ENCODE measurements at regions not wholly inside any gene's neighbourhood (a gene's known extent, or its start where the extent isn't known, plus 50 kb on each side); places are given as distances from the start of the nearest gene placed in this dataset.
"Not testable (repeated sequence)": the region's sequence is repeated elsewhere in the genome, so short reads cannot be mapped to it uniquely, and the experiment has no call there.

DNA sequence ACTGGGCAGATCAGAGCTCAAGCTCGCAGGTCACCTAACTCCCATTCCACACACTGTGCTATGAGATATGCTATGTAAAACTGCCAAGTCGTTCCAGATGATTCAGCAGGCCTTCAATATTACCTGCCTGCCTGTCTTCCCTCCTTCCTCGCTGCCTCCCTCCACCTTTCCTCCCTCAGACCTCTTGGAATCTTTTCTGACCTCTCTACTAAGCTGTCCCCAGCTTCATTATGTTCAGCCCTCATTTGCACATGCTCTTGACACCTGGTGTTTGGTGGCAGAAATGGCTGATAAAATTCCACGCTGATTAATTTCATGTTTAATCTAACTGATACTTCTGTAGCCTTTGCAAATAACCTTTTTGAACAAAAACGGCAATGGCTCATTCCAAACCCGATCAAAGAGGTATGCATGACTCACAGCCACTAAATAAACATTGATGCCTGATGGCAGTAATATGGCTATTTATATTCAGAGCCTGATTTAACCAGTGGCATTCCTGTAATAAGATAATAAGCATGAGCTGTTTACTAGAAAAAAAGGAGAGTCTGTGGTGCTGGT is 130.8 kb upstream of the EGLN3 start:
- DNase-seq: no peak

- DNase-seq: no peak
Measured at GRCh38 chr14:34081101-34081575, 130.3 kb upstream of the EGLN3 start.

DNA sequence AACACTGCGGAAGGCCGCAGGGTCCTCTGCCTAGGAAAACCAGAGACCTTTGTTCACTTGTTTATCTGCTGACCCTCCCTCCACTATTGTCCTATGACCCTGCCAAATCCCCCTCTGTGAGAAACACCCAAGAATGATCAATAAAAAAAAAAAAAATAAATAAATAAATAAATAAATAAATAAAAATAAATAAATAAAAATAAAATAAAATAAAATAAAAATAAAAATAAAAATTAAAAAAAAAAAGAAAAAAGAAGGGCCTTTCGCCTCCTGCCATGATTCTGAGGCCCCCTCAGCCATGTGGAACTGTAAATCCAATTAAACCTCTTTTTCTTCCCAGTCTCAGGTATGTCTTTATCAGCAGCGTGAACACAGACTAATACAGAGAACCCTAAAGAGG is 128.8 kb upstream of the EGLN3 start:
- DNase-seq: not testable (repeated sequence)

- DNase-seq: no peak
Measured at GRCh38 chr14:34078117-34078743, 127.4 kb upstream of the EGLN3 start.

- no peak for DNase-seq
Measured at GRCh38 chr14:34075826-34076225, 125.0 kb upstream of the EGLN3 start.

DNA sequence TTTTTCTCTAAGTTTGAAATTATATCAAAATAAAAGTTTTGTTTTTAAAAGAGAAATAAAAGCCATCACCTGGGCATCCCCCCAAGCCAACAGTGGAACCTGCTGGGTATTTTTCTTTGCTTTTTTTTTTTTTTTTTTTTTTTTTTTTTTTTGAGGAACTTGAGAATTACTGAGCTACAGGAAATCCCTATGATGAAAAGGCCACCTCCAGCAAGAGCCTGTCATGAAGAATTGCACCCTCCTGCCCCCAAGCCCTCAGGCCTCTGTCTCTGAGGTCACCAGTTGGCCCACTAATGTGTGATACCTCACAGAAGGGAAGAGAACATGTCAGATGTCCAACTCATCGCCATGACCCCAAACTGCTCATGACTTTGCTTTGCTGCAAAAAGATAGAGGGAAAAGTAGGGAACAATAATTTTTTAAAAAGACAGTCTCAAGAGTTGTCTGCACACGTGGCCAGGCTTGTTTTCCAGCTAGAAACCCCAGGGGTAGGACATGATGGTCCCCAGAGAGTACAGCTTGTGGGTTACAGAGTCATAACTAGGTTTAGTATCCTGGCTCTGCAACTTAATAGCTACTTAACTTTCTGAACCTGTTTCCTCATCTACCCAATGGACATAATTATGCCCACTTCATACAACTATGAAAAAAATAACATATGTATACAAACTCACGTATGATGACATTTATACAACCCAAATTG is 124.3 kb upstream of the EGLN3 start:
- no peak for DNase-seq

DNA sequence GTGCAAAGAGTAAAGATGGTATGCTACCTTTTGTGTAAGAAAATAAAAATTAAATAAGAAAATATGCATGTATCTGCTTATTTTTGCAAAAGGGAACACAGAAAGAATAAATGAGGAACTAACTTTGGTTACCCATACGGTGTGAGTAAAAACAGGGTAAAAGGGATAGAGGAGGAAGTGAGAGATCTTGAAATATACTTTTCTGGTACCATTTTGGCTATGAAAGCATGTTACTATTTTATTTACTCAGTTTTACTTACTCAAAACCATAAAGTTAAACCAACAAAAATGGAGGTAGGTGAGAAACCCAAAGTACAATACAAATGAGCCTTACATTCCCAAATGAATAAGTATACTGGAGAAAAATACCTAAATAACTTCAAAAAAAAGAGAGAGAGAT is 122.0 kb upstream of the EGLN3 start:
- DNase-seq: no peak

- no peak for DNase-seq
Measured at GRCh38 chr14:34072401-34072800, 121.5 kb upstream of the EGLN3 start.

DNA sequence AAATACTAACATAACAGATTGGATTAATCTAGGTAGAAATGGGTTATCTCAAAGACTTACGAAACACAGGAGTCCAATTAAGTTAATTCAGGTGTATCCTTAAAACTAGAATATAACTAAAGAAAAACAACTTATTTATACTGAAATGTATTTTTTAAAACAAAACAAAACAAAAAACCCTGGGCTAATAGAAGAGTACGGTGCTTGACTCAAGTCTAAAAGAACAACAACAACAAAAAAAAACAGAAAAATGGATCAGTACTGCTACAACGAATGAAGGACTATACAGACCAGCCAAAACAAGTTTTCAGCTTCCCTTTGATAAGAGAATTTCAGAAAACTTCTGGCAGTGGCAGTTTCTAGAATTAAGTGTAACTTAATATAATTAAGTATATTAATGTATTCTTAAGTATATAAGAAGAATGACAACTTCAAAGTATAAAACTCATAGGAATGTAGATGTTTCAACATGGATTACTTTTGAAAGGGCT is 120.1 kb upstream of the EGLN3 start:
- DNase-seq: no peak

DNA sequence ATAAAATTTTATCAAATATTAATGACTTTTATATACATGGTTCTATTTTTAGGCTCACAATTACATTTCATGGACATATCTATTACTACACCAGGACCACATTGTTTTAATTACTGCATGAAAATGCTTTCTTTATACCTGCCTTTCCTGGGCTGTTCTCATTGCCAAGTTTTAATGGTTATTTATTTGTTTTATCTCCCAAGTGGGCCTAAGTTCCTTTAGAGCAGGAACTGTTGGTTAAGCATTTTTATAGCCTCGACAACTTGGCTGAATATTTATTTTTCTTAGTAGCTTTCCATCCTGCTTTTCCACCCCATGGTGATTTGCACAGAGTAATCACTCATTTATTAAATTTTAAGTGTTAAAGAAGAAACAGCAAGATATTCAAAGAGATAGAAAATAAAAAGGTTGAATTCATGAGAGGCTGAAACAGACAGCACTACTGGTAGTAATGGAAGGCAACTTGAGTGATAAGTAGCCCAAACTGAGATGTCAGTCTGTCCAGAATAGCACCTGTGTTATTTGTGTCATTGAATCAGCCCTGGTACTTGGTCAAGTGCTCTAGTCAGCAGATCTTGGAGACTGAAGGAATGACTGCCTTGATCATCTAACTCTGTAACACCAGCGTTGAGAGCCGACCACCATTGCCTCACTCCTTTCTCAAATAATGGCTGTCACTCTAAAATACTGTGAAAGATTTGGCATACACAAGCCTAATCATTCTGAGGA is 119.1 kb upstream of the EGLN3 start:
- no peak for DNase-seq

DNA sequence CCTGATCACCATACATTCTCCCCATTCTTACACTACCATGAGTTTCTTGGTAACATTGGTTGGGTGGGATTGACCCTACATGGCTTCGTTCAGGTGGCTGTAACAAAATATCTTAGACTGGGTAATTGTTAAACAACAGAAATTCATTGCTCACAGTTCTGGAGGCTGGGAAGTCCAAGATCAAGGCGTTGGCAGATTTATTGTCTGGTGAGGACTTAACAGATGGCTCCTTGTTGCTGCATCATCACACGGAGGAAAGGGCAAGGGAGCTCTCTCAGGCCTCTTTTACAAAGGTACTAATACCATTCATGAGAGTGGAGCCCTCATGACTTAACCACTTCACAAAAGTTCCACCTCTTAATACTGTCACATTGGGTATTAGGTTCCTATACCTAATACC is 116.7 kb upstream of the EGLN3 start:
- no peak for DNase-seq

- no peak for DNase-seq
Measured at GRCh38 chr14:34065690-34066391, 115.0 kb upstream of the EGLN3 start.

DNA sequence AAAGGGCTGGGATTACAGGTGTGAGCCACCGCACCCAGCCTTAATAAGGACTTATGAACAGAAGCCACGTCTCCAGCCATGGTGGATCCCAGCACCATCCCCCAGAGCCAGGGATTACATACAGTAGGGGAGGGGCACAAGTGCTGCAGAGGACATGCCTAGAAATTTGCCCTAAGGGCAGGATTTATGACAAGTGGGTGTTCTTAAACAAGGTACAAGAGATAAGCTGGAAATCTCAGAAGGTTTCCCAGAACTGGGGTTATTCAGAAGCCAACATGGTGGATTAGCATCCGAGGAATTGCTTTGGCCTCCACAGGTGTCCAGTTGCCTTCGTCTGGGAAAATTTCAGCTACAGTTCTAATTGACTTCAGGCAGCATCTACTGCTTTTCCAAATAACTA is 114.4 kb upstream of the EGLN3 start:
- DNase-seq: no peak

- DNase-seq: no peak
Measured at GRCh38 chr14:34064349-34064748, 113.5 kb upstream of the EGLN3 start.

DNA sequence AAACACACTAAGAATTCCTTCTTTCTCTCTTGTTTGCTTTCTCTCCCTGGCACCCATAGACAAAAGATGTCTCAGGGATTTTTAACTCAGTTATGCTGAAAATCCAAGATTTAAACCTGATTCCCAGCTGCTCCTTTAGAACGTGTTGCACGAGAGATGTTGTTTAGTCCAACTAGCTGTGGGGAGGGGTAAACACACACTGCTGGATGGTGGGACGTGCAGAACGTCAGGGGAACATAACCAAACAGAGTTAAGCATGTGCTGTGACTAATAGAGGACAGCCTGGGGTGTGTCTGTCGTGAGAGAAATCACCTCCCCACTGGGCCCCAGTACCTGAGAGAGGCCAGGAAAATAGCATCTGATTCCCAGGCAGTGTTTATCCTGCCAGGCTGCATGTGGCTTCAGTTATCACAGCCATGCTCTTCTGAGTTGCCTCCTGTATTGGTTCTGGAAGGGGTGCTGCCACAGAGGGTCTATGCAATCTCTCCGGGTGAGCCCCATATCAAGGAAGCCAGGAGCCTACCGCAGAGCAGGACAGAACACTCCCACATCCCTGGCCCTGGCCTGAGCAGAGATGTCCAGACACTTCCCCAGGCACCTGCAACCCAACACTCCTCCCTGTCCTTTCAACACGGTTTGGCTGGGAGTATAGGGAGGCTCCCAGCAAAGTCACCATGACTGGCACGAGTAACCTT is 112.7 kb upstream of the EGLN3 start:
- no peak for DNase-seq

GRCh38 chr14:34063042-34063441 is 112.2 kb upstream of the EGLN3 start:
- no peak for DNase-seq

- DNase-seq: no peak
Measured at GRCh38 chr14:34062353-34062973, 111.6 kb upstream of the EGLN3 start.

DNA sequence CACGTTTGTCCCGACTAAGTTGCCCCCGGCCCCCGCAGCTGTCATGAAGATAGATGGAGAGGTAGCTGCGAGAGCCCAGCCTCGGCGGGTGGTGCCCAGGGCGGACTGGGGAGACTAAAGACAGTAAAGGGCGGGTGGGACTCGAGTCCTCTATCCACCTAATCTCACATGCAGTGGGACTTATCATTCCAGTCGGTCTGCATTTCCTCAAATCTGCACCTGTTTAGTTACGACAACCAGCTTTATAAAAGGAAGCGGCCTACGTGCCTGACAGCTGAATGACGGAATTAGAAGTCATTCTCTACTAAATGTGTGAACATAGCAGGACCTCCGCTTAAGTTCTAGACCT is 109.8 kb upstream of the EGLN3 start:
- no peak for DNase-seq

DNA sequence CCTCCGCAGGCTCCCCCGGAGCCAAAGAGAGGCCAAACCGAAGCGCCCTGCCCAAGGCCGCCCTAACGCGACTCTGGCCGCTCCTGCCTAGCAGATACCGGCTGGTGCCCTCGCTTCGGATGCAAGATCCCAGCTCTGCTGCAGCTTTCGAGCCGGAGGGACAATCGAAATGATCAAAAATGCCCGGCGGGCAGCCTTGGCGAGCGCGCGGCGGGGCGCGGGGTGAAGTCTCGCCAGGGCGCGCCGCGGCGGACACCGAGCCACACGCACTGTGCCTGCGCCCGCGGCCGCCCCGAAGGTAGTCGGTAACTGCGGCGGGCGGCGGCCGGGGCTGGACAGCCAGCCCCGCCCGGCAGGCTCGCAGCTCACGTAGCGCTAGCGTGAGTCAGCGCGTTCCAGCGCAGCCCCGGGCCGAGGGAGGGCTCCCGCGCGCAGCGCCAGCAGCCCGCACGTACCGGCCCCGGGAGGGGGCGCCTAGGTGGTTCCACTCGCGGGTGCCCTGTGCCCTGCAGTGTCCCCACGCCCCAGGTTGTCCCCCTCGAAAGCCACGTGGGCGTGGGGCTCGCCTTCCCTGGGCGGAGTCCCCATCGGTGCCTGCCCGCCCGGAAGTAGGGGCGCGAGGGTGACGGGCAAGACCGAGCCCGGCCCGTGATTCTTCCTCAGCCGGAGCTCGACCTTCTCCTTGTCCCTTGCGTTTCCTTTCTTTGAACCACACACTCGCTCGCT is 109.2 kb upstream of the EGLN3 start:
- peak; percentile 51 for DNase-seq

GRCh38 chr14:34059037-34059924 is 108.4 kb upstream of the EGLN3 start:
- DNase-seq: no peak

All from activated CD8-positive, alpha-beta memory T cell treated with anti-CD3 and anti-CD28 coated beads, Interleukin-2, amount 50 U/mL, for 4 hours (primary cell).